Retinal pigment epithelial cell (primary cell): ENCODE measurements at regions not wholly inside any gene's neighbourhood (a gene's known extent, or its start where the extent isn't known, plus 50 kb on each side); places are given as distances from the start of the nearest gene placed in this dataset.
"Not testable (repeated sequence)": the region's sequence is repeated elsewhere in the genome, so short reads cannot be mapped to it uniquely, and the experiment has no call there.

Experiments
- DNase-seq: peaks from one replicate; pipeline ENCODE4 v3.0.0-alpha.2; 2010; ENCODE audit warnings: low read depth
- H3K4me3 ChIP-seq: 2 replicates; pipeline ENCODE4 v1.5.1; 2011; ENCODE audit warnings: mild to moderate bottlenecking, low read length, control low read depth, moderate library complexity
- CTCF ChIP-seq: conservative IDR thresholded peaks from 2 replicates; pipeline ENCODE4 v1.5.1; 2011; ENCODE audit warnings: low read depth, low read length, control low read depth, inconsistent platforms

- no peak for TF ChIP-seq CTCF
- no peak for DNase-seq
- no peak overlapping the region for H3K4me3 ChIP-seq
Measured at GRCh38 chr3:61372723-61373122, 121.5 kb upstream of the FHIT start.

- TF ChIP-seq CTCF: no peak
- DNase-seq: no peak
Measured at GRCh38 chr3:61378311-61378710, 127.1 kb upstream of the FHIT start.

DNA sequence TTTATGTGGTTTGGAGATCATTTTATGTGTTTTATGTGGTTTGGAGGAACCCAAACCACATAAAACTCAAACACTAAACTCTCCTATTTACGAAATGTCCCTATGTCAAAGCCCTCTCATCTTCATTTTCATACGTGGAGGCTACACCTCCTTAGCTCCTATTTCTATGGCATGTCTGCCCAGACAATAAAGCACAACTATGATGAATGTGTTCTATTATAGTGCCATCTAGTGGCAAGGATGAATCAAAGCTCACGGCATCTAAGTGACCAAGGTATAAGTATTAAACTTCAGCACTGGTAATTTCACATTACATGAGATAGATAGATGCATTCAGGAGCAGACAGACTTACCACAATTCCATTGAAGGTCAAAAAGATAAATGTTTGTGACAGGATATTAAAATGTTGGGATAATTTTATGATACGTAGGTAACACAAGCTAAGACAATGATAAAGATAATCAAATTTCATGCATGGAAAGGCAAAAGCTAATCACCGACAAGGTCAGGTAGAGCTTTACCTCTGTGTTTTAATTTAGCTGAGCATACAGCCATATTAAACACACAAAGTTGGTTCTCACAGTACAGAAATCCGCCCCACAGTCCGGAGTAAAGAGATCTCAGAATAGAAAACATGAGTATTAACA, 130.6 kb upstream of the FHIT start:
- no peak overlapping the region for H3K4me3 ChIP-seq
- no peak for DNase-seq
- TF ChIP-seq CTCF: peak; percentile 49

More at GRCh38 chr3:61378311-61378710, 127.1 kb upstream of the FHIT start:
- H3K4me3 ChIP-seq: no peak overlapping the region

GRCh38 chr3:61387817-61388216, 136.6 kb upstream of the FHIT start:
- no peak overlapping the region for H3K4me3 ChIP-seq
- no peak for TF ChIP-seq CTCF
- no peak for DNase-seq

- DNase-seq, H3K4me3 ChIP-seq: not testable (repeated sequence)
Measured at GRCh38 chr3:61393480-61393947, 142.3 kb upstream of the FHIT start.

GRCh38 chr3:61401359-61401758, 150.1 kb upstream of the FHIT start:
- TF ChIP-seq CTCF: no peak
- H3K4me3 ChIP-seq: no peak overlapping the region
- no peak for DNase-seq

GRCh38 chr3:61407397-61407796, 154.0 kb upstream of the PTPRG start:
- no peak overlapping the region for H3K4me3 ChIP-seq
- TF ChIP-seq CTCF: no peak
- no peak for DNase-seq
